Fibroblast of skin of scalp (primary cell): ENCODE measurements at regions not wholly inside any gene's neighbourhood (a gene's known extent, or its start where the extent isn't known, plus 50 kb on each side); places are given as distances from the start of the nearest gene placed in this dataset.

Experiments
- DNase-seq: peaks from one replicate; pipeline ENCODE4 v3.0.0-alpha.2; 2013

- DNase-seq, result peak; percentile 22
These were observed 50.0 kb upstream of the LYVE1 start for GRCh38 chr11:10618490-10618889.
